HepG2 (cell line): ENCODE measurements at regions not wholly inside any gene's neighbourhood (a gene's known extent, or its start where the extent isn't known, plus 50 kb on each side); places are given as distances from the start of the nearest gene placed in this dataset.

Experiments used
- ATAC-seq: fragments of 200-7000 bp; cut with Tn5 transposase; 3 replicates; pipeline ENCODE4 v1.9.1; 2020; ENCODE audit warnings: mild to moderate bottlenecking, moderate library complexity
- BruUV-seq: library from RNA; stranded (reverse); fragments of 400-500 nt; replicated peaks from 2 replicates; lab custom pipeline; 2021; lab: Mats Ljungman, UMichigan
- CTCF ChIA-PET: fragments of 300-600 bp; formaldehyde crosslinking; extraction: SDS; loops from one replicate; lab custom pipeline; 2021; ENCODE audit warnings: low total read pairs, inconsistent platforms, low intra/inter-chr PET ratio; lab: Yijun Ruan, JAX
- POLR2A ChIA-PET: fragments of 350-600 bp; sonication (Branson Sonifier 250); formaldehyde crosslinking; loops from one replicate; lab custom pipeline; 2020; ENCODE audit warnings: antibody characterized with exemption, inconsistent platforms; lab: Yijun Ruan, JAX
- DNase-seq: peaks from one replicate; pipeline ENCODE4 v3.0.0-alpha.2; 2015; ENCODE audit warnings: low spot score
- FAIRE-seq: peaks from 3 replicates; lab custom pipeline; 2011; peaks lifted over from hg19 to GRCh38; lab: Jason Lieb, UNC
- H2AFZ ChIP-seq: one replicate; pipeline ENCODE4 v1.6.1; 2011; ENCODE audit warnings: low read length, inconsistent platforms
- H3K27ac ChIP-seq: fragments of 300-600 bp; 3 replicates; pipeline ENCODE4 v1.8.0; 2011; ENCODE audit warnings: mixed run types, mild to moderate bottlenecking, mixed read lengths, low read length, inconsistent platforms; ENCODE audit not compliant: insufficient read depth; ENCODE audit errors: extremely low read length
- H3K27me3 ChIP-seq, 2 experiments: fragments of 200-600 bp in 1 of 2; 2 replicates in 1 of 2; 3 replicates in 1 of 2; pipeline versions ENCODE4 v1.6.0 to v1.8.0; 2011; ENCODE audit warnings: low read length in 2 of 2, mild to moderate bottlenecking in 2 of 2, moderate library complexity in 2 of 2, inconsistent platforms in 1 of 2; ENCODE audit not compliant: insufficient read depth in 2 of 2, control insufficient read depth in 1 of 2
- H3K36me3 ChIP-seq, 2 experiments: fragments of 200-600 bp in 1 of 2; replicated peaks in 1 of 2; 2 replicates in 1 of 2; 3 replicates in 1 of 2; pipeline versions ENCODE4 v1.5.1 to v1.8.0; 2011; ENCODE audit warnings: low read length in 2 of 2, inconsistent platforms in 1 of 2; ENCODE audit not compliant: insufficient read depth in 2 of 2, control insufficient read depth in 1 of 2
- H3K4me1 ChIP-seq: 2 replicates; pipeline ENCODE4 v1.5.1; 2012; ENCODE audit warnings: low read length, inconsistent platforms; ENCODE audit not compliant: insufficient read depth
- H3K4me2 ChIP-seq: 2 replicates; pipeline ENCODE4 v1.6.0; 2011; ENCODE audit warnings: low read depth, low read length, inconsistent platforms
- H3K4me3 ChIP-seq, 3 experiments: fragments of 200-600 bp in 1 of 3; sonication (generic), shearing (Covaris generic) in 1 of 3; replicated peaks in 1 of 3; 2 replicates each; pipeline ENCODE4 v1.5.1; 2011 to 2016; ENCODE audit warnings: low read length in 3 of 3, inconsistent platforms in 2 of 3, low read depth in 2 of 3, mild to moderate bottlenecking in 2 of 3, control low read depth in 1 of 3, mixed read lengths in 1 of 3; ENCODE audit not compliant: insufficient read depth in 1 of 3
- H3K79me2 ChIP-seq: one replicate; pipeline ENCODE4 v1.6.1; 2011; ENCODE audit warnings: low read length, inconsistent platforms; ENCODE audit not compliant: insufficient read depth
- H3K9ac ChIP-seq: 2 replicates; pipeline ENCODE4 v1.6.0; 2011; ENCODE audit warnings: mild to moderate bottlenecking, low read depth, low read length, inconsistent platforms; ENCODE audit not compliant: insufficient read depth
- H3K9me3 ChIP-seq: 2 replicates; pipeline ENCODE4 v1.5.1; 2012; ENCODE audit warnings: mild to moderate bottlenecking, low read length
- H4K20me1 ChIP-seq: 2 replicates; pipeline ENCODE4 v1.6.0; 2011; ENCODE audit warnings: inconsistent platforms, mild to moderate bottlenecking, low read length, moderate library complexity; ENCODE audit not compliant: insufficient read depth
- CERS6 ChIP-seq: sonication (generic); formaldehyde crosslinking; IDR thresholded peaks from 2 replicates; pipeline ENCODE4 v1.5.0; 2020; ENCODE audit warnings: missing genetic modification reagents
- DDIT3 ChIP-seq: sonication (generic); formaldehyde crosslinking; IDR thresholded peaks from 2 replicates; pipeline ENCODE4 v1.4.0; 2020; ENCODE audit warnings: mild to moderate bottlenecking, missing genetic modification reagents
- DMAP1 ChIP-seq: IDR thresholded peaks from 2 replicates; pipeline ENCODE4 v1.6.1; 2016
- MEIS2 ChIP-seq: sonication (generic); formaldehyde crosslinking; IDR thresholded peaks from 2 replicates; pipeline ENCODE4 v1.9.0; 2021; ENCODE audit warnings: mild to moderate bottlenecking, missing genetic modification reagents
- NR0B2 ChIP-seq: sonication (generic); formaldehyde crosslinking; IDR thresholded peaks from 2 replicates; pipeline ENCODE4 v1.4.0; 2020; ENCODE audit warnings: mild to moderate bottlenecking, missing genetic modification reagents
- PATZ1 ChIP-seq: sonication (generic); formaldehyde crosslinking; IDR thresholded peaks from 2 replicates; pipeline ENCODE4 v1.4.0; 2020; ENCODE audit warnings: missing genetic modification reagents
- SALL1 ChIP-seq: sonication (generic); formaldehyde crosslinking; IDR thresholded peaks from 2 replicates; pipeline ENCODE4 v1.8.0; 2022; ENCODE audit warnings: mild to moderate bottlenecking, missing genetic modification reagents
- TEAD2 ChIP-seq: sonication (generic); formaldehyde crosslinking; IDR thresholded peaks from 2 replicates; pipeline ENCODE4 v1.9.0; 2021; ENCODE audit warnings: missing genetic modification reagents
- ZBED4 ChIP-seq: sonication (generic); formaldehyde crosslinking; IDR thresholded peaks from 2 replicates; pipeline ENCODE4 v1.4.0; 2020; ENCODE audit warnings: missing genetic modification reagents, borderline replicate concordance
- ZBTB14 ChIP-seq: sonication (generic); formaldehyde crosslinking; IDR thresholded peaks from 2 replicates; pipeline ENCODE4 v1.4.0; 2020; ENCODE audit warnings: missing genetic modification reagents
- ZBTB25 ChIP-seq: IDR thresholded peaks from 2 replicates; pipeline ENCODE4 v1.6.1; 2018; ENCODE audit warnings: missing genetic modification reagents
- ZBTB42 ChIP-seq: sonication (generic); formaldehyde crosslinking; IDR thresholded peaks from 2 replicates; pipeline ENCODE4 v1.5.0; 2020; ENCODE audit warnings: mild to moderate bottlenecking, missing genetic modification reagents
- ZNF577 ChIP-seq: sonication (generic); formaldehyde crosslinking; IDR thresholded peaks from 2 replicates; pipeline ENCODE4 v1.4.0; 2020; ENCODE audit warnings: mild to moderate bottlenecking, low read depth, missing genetic modification reagents, borderline replicate concordance
- WGBS: methylation state at CpG from one replicate; pipeline ENCODE4 v1.1.6; 2017; ENCODE audit warnings: low lambda C conversion rate; 5-methylcytosine and 5-hydroxymethylcytosine counted together
- in situ Hi-C: cut with HindIII; loops from 2 replicates; pipeline ENCODE4 v1.10.0; 2017; ENCODE audit warnings: low pct_unique_long_range_greater_than_20kb; ENCODE audit not compliant: extremely low pct_ligation_motif_present
- intact Hi-C: fragments of 100-400 bp; cut with micrococcal nuclease; formaldehyde crosslinking; loops from one replicate; pipeline ENCODE4 v1.10.0; 2022; ENCODE audit not compliant: unreplicated experiment

- TF ChIP-seq DDIT3 (CRISPR knock-in tag) (no peak), ZBED4 (no peak), TEAD2 (CRISPR knock-in tag) (no peak), DMAP1 (CRISPR knock-in tag) (peak; percentile 18; the same call in 1 of the 2 replicates)
- TF ChIP-seq, all 625 proteins: peak for 12
These were observed 52.9 kb upstream of the OXA1L start (continued) for GRCh38 chr14:22713631-22713950.

GRCh38 chr14:22715186-22715812, 51.2 kb upstream of the OXA1L start:
- H3K27me3 ChIP-seq, result peaks cover 0 to 13% of the 10 kb centered on the region in 2 experiments; a peak in 1 of 5 replicates
- H3K79me2 ChIP-seq, result no peaks in the 10 kb centered on the region
- FAIRE-seq (no peak), DNase-seq (no peak), ATAC-seq (no peak; the same call in 2 of the 3 replicates)
- H3K27ac ChIP-seq, result no peak overlapping the region
- no peak overlapping the region for H2AFZ ChIP-seq
- H3K9ac ChIP-seq, result no peak overlapping the region
- 40% methylated on average over 8 of the region's 8 CpGs for WGBS
- H3K9me3 ChIP-seq, result no peaks in the 10 kb centered on the region
- H3K4me3 ChIP-seq, result no peak overlapping the region
- H3K4me1 ChIP-seq, result peaks cover 13% of the 10 kb centered on the region
- no peak overlapping the region for H3K4me2 ChIP-seq
- intact Hi-C loops (no loop called here), in situ Hi-C loops (no loop called here)
- H3K36me3 ChIP-seq, result no peaks in the 10 kb centered on the region
- CTCF ChIA-PET, result no interaction called here
- POLR2A ChIA-PET, result no interaction called here
- BruUV-seq, result no TSS peak
- no peaks in the 10 kb centered on the region for H4K20me1 ChIP-seq
- TF ChIP-seq ZBTB42, result no peak
- peak; percentile 30; the same call in 1 of the 2 replicates for TF ChIP-seq PATZ1 (CRISPR knock-in tag)
- no peak for TF ChIP-seq CERS6 (CRISPR knock-in tag)
- TF ChIP-seq ZNF577, result no peak
- TF ChIP-seq SALL1 (CRISPR knock-in tag), result peak; percentile 23; the same call in 1 of the 2 replicates
- no peak for TF ChIP-seq ZBTB25 (CRISPR knock-in tag)
- no peak for TF ChIP-seq NR0B2
- TF ChIP-seq ZBTB14, result no peak
- TF ChIP-seq MEIS2 (CRISPR knock-in tag), result no peak
